ENCODE measurements at regions not wholly inside any gene's neighbourhood (a gene's known extent, or its start where the extent isn't known, plus 50 kb on each side); places are given as distances from the start of the nearest gene placed in this dataset.
"Not testable (repeated sequence)": the region's sequence is repeated elsewhere in the genome, so short reads cannot be mapped to it uniquely, and the experiment has no call there.

DNA sequence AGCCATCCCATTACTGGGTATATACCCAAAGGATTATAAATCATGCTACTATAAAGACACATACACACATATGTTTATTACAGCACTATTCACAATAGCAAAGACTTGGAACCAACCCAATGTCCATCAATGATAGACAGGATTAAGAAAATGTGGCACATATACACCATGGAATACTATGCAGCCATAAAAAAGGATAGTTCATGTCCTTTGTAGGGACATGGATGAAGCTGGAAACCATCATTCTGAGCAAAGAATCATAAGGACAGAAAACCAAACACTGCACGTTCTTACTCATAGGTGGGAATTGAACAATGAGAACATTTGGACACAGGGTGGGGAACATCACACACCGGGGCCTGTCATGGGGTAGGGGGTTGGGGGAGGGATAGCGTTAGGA is 60.3 kb upstream of the NMU start:
- FAIRE-seq; H3K27me3 ChIP-seq (ENCODE audit: control insufficient read depth, insufficient read depth, low read length); H3K36me3 ChIP-seq (ENCODE audit: control insufficient read depth, insufficient read depth, low read length); DNase-seq (ENCODE audit: low read depth); H3K4me3 ChIP-seq (ENCODE audit: low read depth, low read length): not testable (repeated sequence)

GRCh38 chr4:55706541-55706940 is 70.4 kb upstream of the NMU start:
- Histone ChIP-seq H3K36me3 (ENCODE audit: control insufficient read depth, insufficient read depth, low read length) (no peaks in the 10 kb centered on the region), H3K4me3 (ENCODE audit: low read depth, low read length) (no peak overlapping the region), H3K27me3 (ENCODE audit: control insufficient read depth, insufficient read depth, low read length) (no peaks in the 10 kb centered on the region)
- no peak for DNase-seq (ENCODE audit: low read depth)
- no peak for FAIRE-seq
- no peak for TF ChIP-seq CTCF (IDR thresholded peaks at IDR 0.05; ENCODE audit: insufficient read depth, low read length, severe bottlenecking)

- FAIRE-seq = no peak
- no peak overlapping the region for H3K4me3 ChIP-seq (ENCODE audit: low read depth, low read length)
- H3K27me3 ChIP-seq (ENCODE audit: control insufficient read depth, insufficient read depth, low read length) = no peaks in the 10 kb centered on the region
- no peak for TF ChIP-seq CTCF (IDR thresholded peaks at IDR 0.05; ENCODE audit: insufficient read depth, low read length, severe bottlenecking)
- H3K36me3 ChIP-seq (ENCODE audit: control insufficient read depth, insufficient read depth, low read length) = no peaks in the 10 kb centered on the region
- no peak for DNase-seq (ENCODE audit: low read depth)
These were observed 71.4 kb upstream of the NMU start for GRCh38 chr4:55707507-55707906.

DNA sequence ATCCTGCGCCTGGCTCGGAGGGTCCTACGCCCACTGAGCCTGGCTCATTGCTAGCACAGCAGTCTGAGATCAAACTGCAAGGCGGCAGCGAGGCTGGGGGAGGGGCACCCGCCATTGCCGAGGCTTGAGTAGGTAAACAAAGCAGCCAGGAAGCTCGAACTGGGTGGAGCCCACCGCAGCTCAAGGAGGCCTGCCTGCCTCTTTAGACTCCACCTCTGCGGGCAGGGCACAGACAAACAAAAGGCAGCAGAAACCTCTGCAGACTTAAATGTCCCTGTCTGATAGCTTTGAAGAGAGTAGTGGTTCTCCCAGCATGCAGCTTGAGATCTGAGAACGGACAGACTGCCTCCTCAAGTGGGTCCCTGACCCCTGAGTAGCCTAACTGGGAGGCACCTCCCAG is 71.9 kb upstream of the NMU start:
- H3K27me3 ChIP-seq (ENCODE audit: control insufficient read depth, insufficient read depth, low read length); H3K36me3 ChIP-seq (ENCODE audit: control insufficient read depth, insufficient read depth, low read length); H3K4me3 ChIP-seq (ENCODE audit: low read depth, low read length); DNase-seq (ENCODE audit: low read depth); FAIRE-seq: not testable (repeated sequence)

DNA sequence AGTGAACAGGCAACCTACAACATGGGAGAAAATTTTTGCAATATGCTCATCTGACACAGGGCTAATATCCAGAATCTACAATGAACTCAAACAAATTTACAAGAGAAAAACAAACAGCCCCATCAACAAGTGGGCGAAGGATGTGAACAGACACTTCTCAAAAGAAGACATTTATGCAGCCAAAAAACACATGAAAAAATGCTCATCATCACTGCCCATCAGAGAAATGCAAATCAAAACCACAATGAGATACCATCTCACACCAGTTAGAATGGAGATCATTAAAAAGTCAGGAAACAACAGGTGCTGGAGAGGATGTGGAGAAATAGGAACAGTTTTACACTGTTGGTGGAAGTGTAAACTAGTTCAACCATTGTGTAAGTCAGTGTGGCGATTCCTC is 76.7 kb upstream of the NMU start:
- H3K27me3 ChIP-seq (ENCODE audit: control insufficient read depth, insufficient read depth, low read length); H3K4me3 ChIP-seq (ENCODE audit: low read depth, low read length); DNase-seq (ENCODE audit: low read depth); FAIRE-seq; H3K36me3 ChIP-seq (ENCODE audit: control insufficient read depth, insufficient read depth, low read length): not testable (repeated sequence)

DNA sequence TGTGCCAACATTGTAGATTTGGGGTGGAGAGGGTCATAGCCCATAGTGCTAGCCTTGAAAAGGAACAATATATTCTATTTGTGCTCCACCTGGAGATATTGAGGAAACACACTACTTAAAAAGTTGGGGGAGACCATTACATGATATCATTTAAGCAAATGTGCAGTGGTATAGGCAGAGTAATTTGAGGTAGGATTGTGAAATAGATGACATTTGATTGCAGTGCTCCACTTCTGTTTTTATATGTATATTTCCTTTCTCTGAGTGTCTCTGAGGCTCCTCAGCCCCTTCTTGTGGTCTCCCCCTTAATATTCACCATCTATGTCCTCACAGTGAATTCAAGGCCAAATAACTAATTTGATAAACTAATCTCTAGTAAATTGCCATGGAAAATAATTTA is 85.6 kb upstream of the NMU start:
- Histone ChIP-seq H3K36me3 (ENCODE audit: control insufficient read depth, insufficient read depth, low read length) (no peaks in the 10 kb centered on the region), H3K27me3 (ENCODE audit: control insufficient read depth, insufficient read depth, low read length) (no peaks in the 10 kb centered on the region), H3K4me3 (ENCODE audit: low read depth, low read length) (no peak overlapping the region)
- FAIRE-seq = no peak
- no peak for DNase-seq (ENCODE audit: low read depth)
- TF ChIP-seq CTCF (IDR thresholded peaks at IDR 0.05; ENCODE audit: insufficient read depth, low read length, severe bottlenecking) = no peak

GRCh38 chr4:55722132-55722531 is 86.0 kb upstream of the NMU start:
- FAIRE-seq (no peak), DNase-seq (ENCODE audit: low read depth) (no peak)
- no peak for TF ChIP-seq CTCF (IDR thresholded peaks at IDR 0.05; ENCODE audit: insufficient read depth, low read length, severe bottlenecking)
- H3K4me3 ChIP-seq (ENCODE audit: low read depth, low read length) = no peak overlapping the region
- no peaks in the 10 kb centered on the region for H3K36me3 ChIP-seq (ENCODE audit: control insufficient read depth, insufficient read depth, low read length)
- H3K27me3 ChIP-seq (ENCODE audit: control insufficient read depth, insufficient read depth, low read length) = no peaks in the 10 kb centered on the region

Measured in bronchial epithelial cell (primary cell).